Osteocyte (in vitro differentiated cells): ENCODE measurements at regions not wholly inside any gene's neighbourhood (a gene's known extent, or its start where the extent isn't known, plus 50 kb on each side); places are given as distances from the start of the nearest gene placed in this dataset.

Experiments
- DNase-seq: peaks from one replicate; pipeline ENCODE4 v3.0.0; 2021; ENCODE audit warnings: mixed read lengths; ENCODE audit not compliant: unreplicated experiment; ENCODE audit errors: extremely low spot score
- H3K27ac Mint-ChIP-seq: one replicate; pipeline ENCODE4 v1.8.0; 2021; ENCODE audit warnings: mild to moderate bottlenecking, mixed read lengths; ENCODE audit not compliant: unreplicated experiment
- H3K27me3 Mint-ChIP-seq: one replicate; pipeline ENCODE4 v1.8.0; 2021; ENCODE audit warnings: mixed read lengths; ENCODE audit not compliant: unreplicated experiment
- H3K36me3 Mint-ChIP-seq: one replicate; pipeline ENCODE4 v1.8.0; 2021; ENCODE audit warnings: mixed read lengths; ENCODE audit not compliant: unreplicated experiment
- H3K4me1 Mint-ChIP-seq: one replicate; pipeline ENCODE4 v1.8.0; 2021; ENCODE audit warnings: mixed read lengths; ENCODE audit not compliant: unreplicated experiment
- H3K4me3 Mint-ChIP-seq: one replicate; pipeline ENCODE4 v1.8.0; 2021; ENCODE audit warnings: mild to moderate bottlenecking, moderate library complexity, mixed read lengths; ENCODE audit not compliant: unreplicated experiment
- H3K9me3 Mint-ChIP-seq: one replicate; pipeline ENCODE4 v1.8.0; 2021; ENCODE audit warnings: mixed read lengths; ENCODE audit not compliant: unreplicated experiment
- TF ChIP-seq, protein P1 (sequence below): fragments of 200-600 bp; sonication (generic); IDR thresholded peaks from 2 replicates; pipeline ENCODE4 v1.5.0; 2021; ENCODE audit warnings: antibody characterized with exemption, mild to moderate bottlenecking, moderate library complexity

DNA sequence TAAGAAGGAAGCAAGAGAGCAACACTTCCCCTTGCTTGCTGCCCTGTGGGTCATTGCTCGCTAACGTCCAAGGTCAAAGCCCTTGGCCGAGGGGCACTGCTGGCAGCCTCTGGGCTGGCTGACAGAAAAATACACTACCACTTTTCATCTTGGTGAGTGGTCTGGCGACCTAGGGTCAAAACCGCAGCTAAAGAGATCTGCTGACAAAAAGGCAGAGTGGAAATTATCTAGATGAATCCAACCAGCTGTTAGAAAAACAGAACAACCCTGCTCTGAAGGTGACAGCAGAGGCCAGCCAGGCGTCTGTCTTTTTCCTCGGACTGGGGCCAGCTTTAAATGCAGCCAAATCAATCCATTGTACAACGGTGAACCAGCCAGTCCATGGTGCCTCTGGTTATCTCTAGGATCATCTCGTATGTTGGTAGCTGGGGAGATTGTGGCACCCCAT is 92.6 kb downstream of the CD8B2 start:
- Mint-ChIP-seq H3K4me1 (peaks cover 36% of the 10 kb centered on the region), H3K27me3 (peaks cover 42% of the 10 kb centered on the region), H3K27ac (no peak overlapping the region), H3K36me3 (no peaks in the 10 kb centered on the region), H3K9me3 (no peaks in the 10 kb centered on the region), H3K4me3 (no peak overlapping the region)
- TF ChIP-seq, protein P1, sequence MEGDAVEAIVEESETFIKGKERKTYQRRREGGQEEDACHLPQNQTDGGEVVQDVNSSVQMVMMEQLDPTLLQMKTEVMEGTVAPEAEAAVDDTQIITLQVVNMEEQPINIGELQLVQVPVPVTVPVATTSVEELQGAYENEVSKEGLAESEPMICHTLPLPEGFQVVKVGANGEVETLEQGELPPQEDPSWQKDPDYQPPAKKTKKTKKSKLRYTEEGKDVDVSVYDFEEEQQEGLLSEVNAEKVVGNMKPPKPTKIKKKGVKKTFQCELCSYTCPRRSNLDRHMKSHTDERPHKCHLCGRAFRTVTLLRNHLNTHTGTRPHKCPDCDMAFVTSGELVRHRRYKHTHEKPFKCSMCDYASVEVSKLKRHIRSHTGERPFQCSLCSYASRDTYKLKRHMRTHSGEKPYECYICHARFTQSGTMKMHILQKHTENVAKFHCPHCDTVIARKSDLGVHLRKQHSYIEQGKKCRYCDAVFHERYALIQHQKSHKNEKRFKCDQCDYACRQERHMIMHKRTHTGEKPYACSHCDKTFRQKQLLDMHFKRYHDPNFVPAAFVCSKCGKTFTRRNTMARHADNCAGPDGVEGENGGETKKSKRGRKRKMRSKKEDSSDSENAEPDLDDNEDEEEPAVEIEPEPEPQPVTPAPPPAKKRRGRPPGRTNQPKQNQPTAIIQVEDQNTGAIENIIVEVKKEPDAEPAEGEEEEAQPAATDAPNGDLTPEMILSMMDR: no peak
- no peak for DNase-seq

DNA sequence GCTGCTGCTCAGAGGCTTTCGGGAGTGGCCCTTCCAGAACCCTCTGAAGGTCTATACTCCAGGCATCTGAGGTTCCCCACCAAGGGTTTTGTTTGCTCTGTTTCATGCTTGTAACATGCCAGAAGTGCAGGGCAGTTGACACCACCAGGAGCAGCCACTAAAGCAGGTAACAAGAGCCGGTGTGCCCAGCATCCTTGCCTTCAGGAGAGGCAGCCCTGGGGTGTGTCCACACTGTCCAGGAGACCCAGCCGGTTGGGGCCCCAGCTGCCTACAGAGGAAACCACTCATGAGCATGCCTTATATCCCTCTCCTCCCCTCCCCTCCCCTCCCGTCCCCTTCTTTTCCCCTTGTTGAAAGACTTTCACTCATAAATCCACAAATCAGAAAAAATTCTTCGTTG is 93.1 kb downstream of the CD8B2 start:
- Mint-ChIP-seq H3K4me1 (peaks cover 35% of the 10 kb centered on the region), H3K27me3 (peaks cover 42% of the 10 kb centered on the region), H3K36me3 (no peaks in the 10 kb centered on the region), H3K27ac (no peak overlapping the region), H3K9me3 (no peaks in the 10 kb centered on the region), H3K4me3 (no peak overlapping the region)
- TF ChIP-seq, protein P1: no peak
- DNase-seq: no peak

DNA sequence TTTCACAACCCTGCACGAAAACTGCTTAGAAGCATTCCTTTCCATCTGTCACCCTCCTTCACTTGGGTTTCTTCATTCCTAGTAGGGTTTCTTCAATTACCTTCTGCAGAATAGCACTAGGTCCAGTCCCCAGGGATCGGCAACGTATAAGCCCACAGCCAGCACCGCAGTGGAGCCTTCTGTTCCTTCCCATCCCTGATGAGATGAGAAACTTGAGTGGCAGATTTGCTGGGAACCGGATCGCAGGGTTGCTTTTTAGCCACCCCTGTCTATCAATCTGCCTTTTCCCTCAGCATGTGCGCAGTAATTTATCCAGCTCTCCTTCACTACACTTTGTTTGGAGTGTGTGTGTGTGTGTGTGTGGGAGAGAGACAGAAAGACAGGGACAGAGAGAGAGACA is 94.2 kb downstream of the CD8B2 start:
- peak overlapping the region; percentile 73 for H3K4me3 Mint-ChIP-seq
- no peak for DNase-seq
- no peaks in the 10 kb centered on the region for H3K36me3 Mint-ChIP-seq
- TF ChIP-seq, protein P1: no peak
- H3K27ac Mint-ChIP-seq: no peak overlapping the region
- H3K27me3 Mint-ChIP-seq: peaks cover 48% of the 10 kb centered on the region
- H3K4me1 Mint-ChIP-seq: peaks cover 24% of the 10 kb centered on the region
- H3K9me3 Mint-ChIP-seq: no peaks in the 10 kb centered on the region

DNA sequence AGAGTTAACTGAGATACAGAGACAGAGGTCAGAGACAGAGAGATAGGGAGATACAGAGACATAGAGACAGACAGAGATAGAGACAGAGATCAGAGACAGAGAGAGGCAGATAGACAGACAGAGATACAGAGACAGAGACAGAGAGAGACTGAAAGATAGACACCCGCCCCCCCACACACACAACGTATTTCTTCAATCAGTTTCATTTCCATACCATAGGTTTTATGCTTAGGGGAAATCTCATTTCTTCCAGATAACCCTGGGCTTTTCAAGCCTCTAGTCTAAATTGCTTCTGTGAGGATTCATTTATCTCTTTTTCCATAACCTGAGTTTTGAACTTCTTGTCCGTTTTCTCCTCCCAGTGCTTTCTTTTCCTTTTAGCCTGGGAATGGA is 94.6 kb downstream of the CD8B2 start:
- Mint-ChIP-seq H3K4me3 (peak overlapping the region; percentile 73), H3K27me3 (peaks cover 48% of the 10 kb centered on the region)

DNA sequence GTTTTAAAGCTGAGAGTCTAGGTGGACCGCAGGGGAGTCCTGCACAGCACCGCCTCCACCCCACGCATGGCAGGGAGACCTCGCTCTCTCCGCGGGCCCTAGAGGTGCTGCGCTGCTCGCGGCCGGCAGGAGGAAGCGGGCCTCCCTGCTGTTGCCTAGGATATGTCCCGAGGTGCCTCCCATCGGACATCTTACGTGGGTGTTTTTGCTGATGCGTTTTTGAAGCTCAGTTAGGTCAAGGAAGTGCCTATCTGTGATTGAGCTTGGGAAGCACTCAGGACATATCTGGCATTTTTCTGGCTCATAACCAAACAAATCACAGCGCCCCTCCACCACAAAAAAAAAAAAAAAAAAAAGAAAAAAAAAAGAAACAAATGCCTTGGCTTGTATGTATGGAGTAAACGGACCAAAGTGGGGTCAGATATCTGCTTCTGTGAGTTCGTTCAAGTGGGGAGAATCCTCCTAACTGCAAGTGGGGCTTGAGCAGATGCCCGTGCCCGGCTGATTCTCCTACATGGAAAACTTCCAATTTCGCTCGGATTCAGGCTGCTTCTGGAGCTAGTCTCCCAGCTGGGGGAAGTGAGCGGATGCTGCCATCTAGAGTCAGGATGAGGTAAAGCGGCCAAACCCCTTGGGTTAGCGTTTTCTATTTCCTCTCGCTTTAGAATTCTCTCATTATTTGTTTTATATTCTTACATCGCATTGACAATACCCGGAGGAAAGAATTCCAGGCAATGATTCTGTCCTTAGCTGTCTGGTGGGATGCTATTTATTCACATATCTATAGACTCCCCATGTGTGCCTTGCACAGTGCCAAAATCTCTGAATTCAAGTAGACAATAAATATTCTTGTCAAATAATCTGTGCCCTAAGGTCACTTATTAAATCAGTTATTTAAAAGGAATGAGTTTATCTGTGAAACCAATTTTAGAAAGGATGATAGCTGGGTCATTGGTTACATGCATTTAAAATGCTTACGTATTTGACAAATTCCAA is 95.3 kb downstream of the CD8B2 start:
- Mint-ChIP-seq H3K4me1 (peaks cover 16% of the 10 kb centered on the region), H3K4me3 (peak overlapping the region; percentile 73), H3K36me3 (no peaks in the 10 kb centered on the region), H3K27me3 (peaks cover 53% of the 10 kb centered on the region), H3K27ac (peak overlapping the region; percentile 31), H3K9me3 (no peaks in the 10 kb centered on the region)
- TF ChIP-seq, protein P1: peak; percentile 85
- DNase-seq: peak; percentile 91

More for the DNA sequence above, 94.6 kb downstream of the CD8B2 start:
- no peak for DNase-seq
- no peaks in the 10 kb centered on the region for H3K9me3 Mint-ChIP-seq
- no peaks in the 10 kb centered on the region for H3K36me3 Mint-ChIP-seq
- TF ChIP-seq, protein P1: no peak
- peaks cover 20% of the 10 kb centered on the region for H3K4me1 Mint-ChIP-seq
- H3K27ac Mint-ChIP-seq: no peak overlapping the region
